Transverse colon (tissue), 4 donors: ENCODE measurements at regions not wholly inside any gene's neighbourhood (a gene's known extent, or its start where the extent isn't known, plus 50 kb on each side); places are given as distances from the start of the nearest gene placed in this dataset.

Experiments
- DNase-seq: peaks from one replicate; pipeline ENCODE4 v3.0.0-alpha.2; 2019
- H3K27ac ChIP-seq, 4 donors: fragments of 200-600 bp; sonication (generic); 2 replicates each; pipeline ENCODE4 v1.5.1; 2016 to 2018; ENCODE audit warnings: inconsistent platforms in 4 of 4
- H3K27me3 ChIP-seq: fragments of 200-600 bp; sonication (generic); 2 replicates; pipeline ENCODE4 v1.5.1; 2017; ENCODE audit warnings: inconsistent platforms
- H3K36me3 ChIP-seq, 4 donors: fragments of 200-600 bp; sonication (generic); 2 replicates each; pipeline ENCODE4 v1.5.1; 2017 to 2019; ENCODE audit warnings: inconsistent platforms in 4 of 4
- H3K4me1 ChIP-seq, 4 donors: fragments of 200-600 bp; sonication (generic); 2 replicates each; pipeline ENCODE4 v1.5.1; 2017 to 2020; ENCODE audit warnings: inconsistent platforms in 4 of 4
- H3K4me3 ChIP-seq, 4 donors: fragments of 200-600 bp; sonication (generic); 1 replicate in 1 of 4; 2 replicates in 3 of 4; pipeline versions ENCODE4 v1.5.1 to v1.6.1; 2017 to 2019; ENCODE audit warnings: inconsistent platforms in 4 of 4
- H3K9me3 ChIP-seq, 2 donors: fragments of 200-600 bp; sonication (generic); 2 replicates each; pipeline ENCODE4 v1.5.1; 2017 to 2019; ENCODE audit warnings: inconsistent platforms in 2 of 2
- EP300 ChIP-seq: sonication (generic); formaldehyde crosslinking; IDR thresholded peaks from one replicate; pipeline ENCODE4 v1.6.1; 2017; ENCODE audit warnings: antibody characterized with exemption, low read depth
- POLR2A ChIP-seq: fragments of 450-650 bp; IDR thresholded peaks from one replicate; pipeline ENCODE4 v1.6.1; 2016; ENCODE audit warnings: antibody characterized with exemption, mild to moderate bottlenecking, moderate library complexity
- POLR2AphosphoS5 ChIP-seq, 3 donors: sonication (generic); formaldehyde crosslinking; IDR thresholded peaks; one replicate each; pipeline ENCODE4 v1.6.1; 2016; ENCODE audit warnings: antibody characterized with exemption in 3 of 3
- WGBS, 2 donors: methylation state at CpG; one replicate each; pipeline ENCODE4 v1.1.5; 2018; ENCODE audit warnings: low coverage in 1 of 2; 5-methylcytosine and 5-hydroxymethylcytosine counted together
- in situ Hi-C, 4 donors: fragments of 200-750 bp; cut with MboI; loops; one replicate each; pipeline versions ENCODE4 v1.15.0 to v1.15.1; 2017; ENCODE audit warnings: low sequenced_read_pairs in 3 of 4, low pct_ligation_motif_present in 1 of 4, low pct_unique_long_range_greater_than_20kb in 1 of 4
- intact Hi-C: fragments of 100-400 bp; cut with DNase I; formaldehyde crosslinking; loops from one replicate; pipeline ENCODE4 v1.15.1; 2023; ENCODE audit warnings: low total_unique reads
- TF ChIP-seq, protein P1 (sequence below), 5 experiments: fragments of 200-600 bp in 3 of 5; fragments of 450-650 bp in 2 of 5; sonication (generic) in 3 of 5; IDR thresholded peaks; 1 replicate in 2 of 5; 2 replicates in 3 of 5; pipeline ENCODE4 v1.5.1; 2016 to 2017; ENCODE audit warnings: antibody characterized with exemption in 5 of 5, inconsistent platforms in 3 of 5, mild to moderate bottlenecking in 2 of 5, moderate library complexity in 1 of 5

GRCh38 chr7:48992816-48993215 is 68.5 kb downstream of the CDC14C start:
- DNase-seq: no peak
- intact Hi-C loops: no loop called here
- Histone ChIP-seq H3K27me3 (no peaks in the 10 kb centered on the region), H3K4me3 (no peak overlapping the region), H3K9me3 (no peaks in the 10 kb centered on the region), H3K4me1 (no peaks in the 10 kb centered on the region), H3K36me3 (no peaks in the 10 kb centered on the region), H3K27ac (no peak overlapping the region)
- WGBS, 2 donors: 41 to 50% methylated on average over 1 to 4 of the region's 4 CpGs
- TF ChIP-seq, protein P1, sequence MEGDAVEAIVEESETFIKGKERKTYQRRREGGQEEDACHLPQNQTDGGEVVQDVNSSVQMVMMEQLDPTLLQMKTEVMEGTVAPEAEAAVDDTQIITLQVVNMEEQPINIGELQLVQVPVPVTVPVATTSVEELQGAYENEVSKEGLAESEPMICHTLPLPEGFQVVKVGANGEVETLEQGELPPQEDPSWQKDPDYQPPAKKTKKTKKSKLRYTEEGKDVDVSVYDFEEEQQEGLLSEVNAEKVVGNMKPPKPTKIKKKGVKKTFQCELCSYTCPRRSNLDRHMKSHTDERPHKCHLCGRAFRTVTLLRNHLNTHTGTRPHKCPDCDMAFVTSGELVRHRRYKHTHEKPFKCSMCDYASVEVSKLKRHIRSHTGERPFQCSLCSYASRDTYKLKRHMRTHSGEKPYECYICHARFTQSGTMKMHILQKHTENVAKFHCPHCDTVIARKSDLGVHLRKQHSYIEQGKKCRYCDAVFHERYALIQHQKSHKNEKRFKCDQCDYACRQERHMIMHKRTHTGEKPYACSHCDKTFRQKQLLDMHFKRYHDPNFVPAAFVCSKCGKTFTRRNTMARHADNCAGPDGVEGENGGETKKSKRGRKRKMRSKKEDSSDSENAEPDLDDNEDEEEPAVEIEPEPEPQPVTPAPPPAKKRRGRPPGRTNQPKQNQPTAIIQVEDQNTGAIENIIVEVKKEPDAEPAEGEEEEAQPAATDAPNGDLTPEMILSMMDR (IDR thresholded peaks at IDR 0.05): no peak
- no peak for TF ChIP-seq POLR2AphosphoS5 (IDR thresholded peaks at IDR 0.05)
- TF ChIP-seq POLR2A: no peak
- TF ChIP-seq EP300: no peak
- in situ Hi-C loops: no loop called here

DNA sequence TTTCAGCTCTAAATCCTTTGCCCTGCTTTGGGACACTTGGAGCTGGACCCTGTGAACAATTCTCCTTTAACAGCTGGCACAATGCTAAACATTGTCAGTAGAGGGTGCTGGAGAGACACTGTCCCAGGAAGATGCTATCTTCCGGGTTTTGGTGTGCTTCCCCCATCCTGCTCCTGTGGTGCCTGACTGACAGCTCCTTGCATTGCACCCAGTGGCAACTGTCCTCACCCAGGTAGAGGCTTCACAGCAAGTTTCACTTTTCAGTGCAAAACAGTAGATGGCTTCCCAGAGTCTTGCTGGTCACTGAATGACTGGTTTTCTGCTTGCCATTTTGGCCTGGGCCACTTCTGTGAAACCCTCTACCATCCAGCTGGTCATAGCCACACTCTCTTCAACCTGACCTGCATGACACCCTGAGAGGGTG is 77.3 kb downstream of the CDC14C start:
- H3K27me3 ChIP-seq: no peaks in the 10 kb centered on the region
- 0% methylated on average over 1 of the region's 1 CpG; no CpG with 5 or more reads in 1 of the 2 donors for WGBS, 2 donors

DNA sequence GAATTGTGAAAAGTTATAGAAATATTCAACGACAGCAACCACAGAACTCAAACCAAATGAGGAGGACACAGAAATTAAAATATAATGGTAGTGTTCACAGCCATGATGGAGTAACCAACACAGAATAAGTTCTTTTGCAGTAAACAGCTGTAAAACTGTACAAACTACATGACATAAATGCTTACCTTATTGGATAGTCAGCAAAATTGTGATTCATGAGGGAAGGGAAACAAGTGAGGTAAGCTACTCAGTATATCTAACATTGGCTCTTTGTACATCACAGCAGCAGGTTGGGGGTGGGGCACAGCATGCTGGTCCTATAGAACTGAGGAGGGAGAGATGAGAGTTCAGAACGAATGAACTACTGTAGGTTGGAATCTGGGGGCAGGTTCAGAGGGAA is 86.4 kb downstream of the CDC14C start:
- DNase-seq: no peak
- TF ChIP-seq, protein P1 (IDR thresholded peaks at IDR 0.05): no peak
- TF ChIP-seq POLR2A (no peak), POLR2AphosphoS5 (IDR thresholded peaks at IDR 0.05) (no peak), EP300 (no peak)
- H3K36me3 ChIP-seq: no peaks in the 10 kb centered on the region
- H3K9me3 ChIP-seq: no peaks in the 10 kb centered on the region
- H3K4me3 ChIP-seq: no peak overlapping the region
- WGBS, 2 donors: 43 to 64% methylated on average over 2 of the region's 2 CpGs
- in situ Hi-C loops (no loop called here), intact Hi-C loops (no loop called here)
- H3K4me1 ChIP-seq: no peaks in the 10 kb centered on the region
- no peak overlapping the region for H3K27ac ChIP-seq
- H3K27me3 ChIP-seq: no peaks in the 10 kb centered on the region

More for the DNA sequence above, 77.3 kb downstream of the CDC14C start:
- Histone ChIP-seq H3K9me3 (no peaks in the 10 kb centered on the region), H3K4me1 (no peaks in the 10 kb centered on the region), H3K4me3 (no peak overlapping the region), H3K27ac (no peak overlapping the region), H3K36me3 (no peaks in the 10 kb centered on the region)
- intact Hi-C loops (no loop called here), in situ Hi-C loops (no loop called here)
- TF ChIP-seq, protein P1 (IDR thresholded peaks at IDR 0.05): peak; percentile 18 to 42 (median 24)
- no peak for TF ChIP-seq POLR2AphosphoS5 (IDR thresholded peaks at IDR 0.05)
- peak; percentile 9 for DNase-seq

- TF ChIP-seq EP300 (no peak), POLR2AphosphoS5 (IDR thresholded peaks at IDR 0.05) (no peak), POLR2A (no peak)
- TF ChIP-seq, protein P1 (IDR thresholded peaks at IDR 0.05): no peak
- H3K4me3 ChIP-seq: no peak overlapping the region
- DNase-seq: no peak
- WGBS, 2 donors: 80 to 90% methylated on average over 1 to 4 of the region's 4 CpGs
- no peaks in the 10 kb centered on the region for H3K9me3 ChIP-seq
- no peaks in the 10 kb centered on the region for H3K4me1 ChIP-seq
- no peaks in the 10 kb centered on the region for H3K36me3 ChIP-seq
- intact Hi-C loops (no loop called here), in situ Hi-C loops (no loop called here)
- no peaks in the 10 kb centered on the region for H3K27me3 ChIP-seq
- H3K27ac ChIP-seq: no peak overlapping the region
These were observed 90.5 kb downstream of the CDC14C start for GRCh38 chr7:49014870-49015269.
